ENCODE measurements at regions not wholly inside any gene's neighbourhood (a gene's known extent, or its start where the extent isn't known, plus 50 kb on each side); places are given as distances from the start of the nearest gene placed in this dataset.

- Mint-ChIP-seq H3K27ac (no peak overlapping the region), H3K9me3 (no peaks in the 10 kb centered on the region), H3K4me1 (ENCODE audit: low read depth) (no peaks in the 10 kb centered on the region; the same call in 1 of the 2 replicates), H3K27me3 (ENCODE audit: insufficient read depth) (peaks cover 1% of the 10 kb centered on the region; the same call in 1 of the 2 replicates), H3K4me3 (no peak overlapping the region), H3K36me3 (ENCODE audit: low read depth) (no peaks in the 10 kb centered on the region)
- TF ChIP-seq, protein P1, sequence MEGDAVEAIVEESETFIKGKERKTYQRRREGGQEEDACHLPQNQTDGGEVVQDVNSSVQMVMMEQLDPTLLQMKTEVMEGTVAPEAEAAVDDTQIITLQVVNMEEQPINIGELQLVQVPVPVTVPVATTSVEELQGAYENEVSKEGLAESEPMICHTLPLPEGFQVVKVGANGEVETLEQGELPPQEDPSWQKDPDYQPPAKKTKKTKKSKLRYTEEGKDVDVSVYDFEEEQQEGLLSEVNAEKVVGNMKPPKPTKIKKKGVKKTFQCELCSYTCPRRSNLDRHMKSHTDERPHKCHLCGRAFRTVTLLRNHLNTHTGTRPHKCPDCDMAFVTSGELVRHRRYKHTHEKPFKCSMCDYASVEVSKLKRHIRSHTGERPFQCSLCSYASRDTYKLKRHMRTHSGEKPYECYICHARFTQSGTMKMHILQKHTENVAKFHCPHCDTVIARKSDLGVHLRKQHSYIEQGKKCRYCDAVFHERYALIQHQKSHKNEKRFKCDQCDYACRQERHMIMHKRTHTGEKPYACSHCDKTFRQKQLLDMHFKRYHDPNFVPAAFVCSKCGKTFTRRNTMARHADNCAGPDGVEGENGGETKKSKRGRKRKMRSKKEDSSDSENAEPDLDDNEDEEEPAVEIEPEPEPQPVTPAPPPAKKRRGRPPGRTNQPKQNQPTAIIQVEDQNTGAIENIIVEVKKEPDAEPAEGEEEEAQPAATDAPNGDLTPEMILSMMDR (IDR thresholded peaks at IDR 0.05), result no peak
- DNase-seq, result no peak
Observed at GRCh38 chr1:56442290-56442877, 137.0 kb downstream of the PLPP3 start.

DNA sequence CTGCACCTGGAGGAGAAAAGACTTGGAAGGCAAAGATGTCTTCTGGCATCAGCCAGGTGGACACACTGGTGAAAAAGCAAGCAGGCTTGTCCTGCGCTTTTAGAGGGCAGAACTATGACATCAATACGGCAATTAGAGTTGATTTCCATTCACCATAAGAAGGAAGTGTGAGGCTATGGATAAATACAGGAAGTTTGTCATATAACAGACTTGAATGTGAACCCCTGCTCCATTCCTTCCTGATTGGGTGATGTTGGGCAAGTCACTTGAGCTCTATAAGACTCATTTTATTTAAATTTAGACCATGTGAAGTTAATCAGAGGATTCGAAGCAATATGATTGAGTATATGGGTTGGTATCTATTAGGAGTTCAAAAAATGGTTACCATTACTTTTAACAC lies 137.8 kb downstream of the PLPP3 start:
- no peaks in the 10 kb centered on the region; the same call in 1 of the 2 replicates for H3K4me1 Mint-ChIP-seq (ENCODE audit: low read depth)
- H3K27ac Mint-ChIP-seq, result no peak overlapping the region
- no peak overlapping the region for H3K4me3 Mint-ChIP-seq
- TF ChIP-seq, protein P1 (IDR thresholded peaks at IDR 0.05), result no peak
- H3K9me3 Mint-ChIP-seq, result no peaks in the 10 kb centered on the region
- H3K27me3 Mint-ChIP-seq (ENCODE audit: insufficient read depth), result peaks cover 1% of the 10 kb centered on the region; the same call in 1 of the 2 replicates
- H3K36me3 Mint-ChIP-seq (ENCODE audit: low read depth), result no peaks in the 10 kb centered on the region
- DNase-seq, result no peak

DNA sequence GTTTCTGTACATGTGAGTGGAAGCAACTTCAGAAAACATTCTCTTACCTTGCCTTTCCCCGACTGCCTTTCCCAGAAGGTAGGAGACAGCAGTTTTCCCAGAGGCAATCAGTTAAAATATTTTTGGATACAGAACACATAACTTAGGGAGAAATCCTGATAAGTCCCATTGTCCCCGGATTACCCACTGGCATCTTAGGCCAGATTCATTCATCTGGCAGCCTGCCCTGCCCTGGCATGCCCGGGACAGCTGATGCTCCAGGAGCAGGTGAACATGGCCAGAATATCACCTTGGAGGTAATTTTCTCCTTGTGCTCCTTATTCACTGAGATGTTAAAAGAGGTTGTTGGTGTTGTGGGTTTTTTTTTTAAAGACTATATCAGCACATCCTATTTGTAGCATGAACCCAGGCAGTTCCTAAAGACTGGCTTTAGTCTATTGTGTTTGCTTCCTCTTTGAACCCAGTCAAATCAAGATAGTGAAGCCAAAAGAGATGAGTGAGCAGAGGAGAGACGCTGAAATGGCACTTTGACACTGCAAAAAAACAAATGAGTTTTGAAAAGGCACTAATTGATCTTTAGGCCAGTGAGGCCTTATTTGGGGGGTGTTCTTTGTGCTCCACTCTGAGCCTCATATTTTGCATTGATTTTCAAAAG lies 139.6 kb downstream of the PLPP3 start:
- H3K9me3 Mint-ChIP-seq, result no peaks in the 10 kb centered on the region
- no peaks in the 10 kb centered on the region; the same call in 1 of the 2 replicates for H3K4me1 Mint-ChIP-seq (ENCODE audit: low read depth)
- TF ChIP-seq, protein P1 (IDR thresholded peaks at IDR 0.05), result no peak
- H3K27ac Mint-ChIP-seq, result no peak overlapping the region
- H3K27me3 Mint-ChIP-seq (ENCODE audit: insufficient read depth), result no peaks in the 10 kb centered on the region
- DNase-seq, result no peak
- H3K4me3 Mint-ChIP-seq, result no peak overlapping the region
- no peaks in the 10 kb centered on the region for H3K36me3 Mint-ChIP-seq (ENCODE audit: low read depth)

GRCh38 chr1:56438901-56439551 lies 140.3 kb downstream of the PLPP3 start:
- no peak for DNase-seq
- Mint-ChIP-seq H3K4me1 (ENCODE audit: low read depth) (no peaks in the 10 kb centered on the region; the same call in 1 of the 2 replicates), H3K27ac (no peak overlapping the region), H3K36me3 (ENCODE audit: low read depth) (no peaks in the 10 kb centered on the region), H3K9me3 (no peaks in the 10 kb centered on the region), H3K4me3 (no peak overlapping the region), H3K27me3 (ENCODE audit: insufficient read depth) (no peaks in the 10 kb centered on the region)
- TF ChIP-seq, protein P1 (IDR thresholded peaks at IDR 0.05), result no peak

- TF ChIP-seq, protein P1 (IDR thresholded peaks at IDR 0.05), result no peak
- Mint-ChIP-seq H3K27me3 (ENCODE audit: insufficient read depth) (no peaks in the 10 kb centered on the region; the same call in none of the 2 replicates), H3K4me1 (ENCODE audit: low read depth) (no peaks in the 10 kb centered on the region; the same call in 1 of the 2 replicates), H3K4me3 (no peak overlapping the region), H3K36me3 (ENCODE audit: low read depth) (no peaks in the 10 kb centered on the region), H3K27ac (no peak overlapping the region), H3K9me3 (no peaks in the 10 kb centered on the region)
- DNase-seq, result no peak
Observed at GRCh38 chr1:56437959-56438358, 141.4 kb downstream of the PLPP3 start.
